ENCODE measurements at regions not wholly inside any gene's neighbourhood (a gene's known extent, or its start where the extent isn't known, plus 50 kb on each side); places are given as distances from the start of the nearest gene placed in this dataset.
A peak's percentile ranks its signal among the peaks of the same experiment; 100 is the strongest.

DNA sequence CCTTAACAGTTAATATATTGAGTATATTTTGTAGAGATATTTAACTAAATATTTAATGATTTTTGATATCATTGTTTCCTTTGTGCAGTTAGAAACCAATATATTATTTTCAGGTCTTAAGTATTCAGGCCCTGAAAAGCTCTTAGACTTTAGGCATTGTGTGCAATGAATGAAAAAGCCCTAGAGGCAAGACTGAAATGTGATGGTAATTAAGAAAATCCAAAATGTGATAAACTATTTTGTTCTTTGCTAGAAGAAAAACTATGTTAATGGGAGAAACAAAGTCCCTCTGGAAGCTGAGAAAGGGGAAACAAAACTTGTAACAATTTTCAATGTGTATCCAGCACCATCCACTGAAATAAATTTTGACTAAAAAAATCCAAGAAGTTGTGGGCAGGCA is 54.6 kb upstream of the SSR3 start:
- H3K27me3 ChIP-seq (ENCODE audit: insufficient read depth, low read length): no peaks in the 10 kb centered on the region
- H2AFZ ChIP-seq (ENCODE audit: low read length, unreplicated experiment): peak overlapping the region; percentile 86
- no peaks in the 10 kb centered on the region for H3K36me3 ChIP-seq (ENCODE audit: insufficient read depth, low read length)
- peaks cover 33% of the 10 kb centered on the region for H3K4me1 ChIP-seq (ENCODE audit: control insufficient read depth, insufficient read depth, low read length, unreplicated experiment)
- no peak overlapping the region for H3K4me3 ChIP-seq (ENCODE audit: low read depth, low read length)
- H3K79me2 ChIP-seq (ENCODE audit: control insufficient read depth, insufficient read depth, low read length, unreplicated experiment): no peaks in the 10 kb centered on the region
- H3K27ac ChIP-seq (ENCODE audit: low read depth, low read length): no peak overlapping the region

- Histone ChIP-seq H3K4me1 (ENCODE audit: control insufficient read depth, insufficient read depth, low read length, unreplicated experiment) (peaks cover 26% of the 10 kb centered on the region), H3K36me3 (ENCODE audit: insufficient read depth, low read length) (no peaks in the 10 kb centered on the region), H3K4me3 (ENCODE audit: low read depth, low read length) (no peak overlapping the region), H3K27ac (ENCODE audit: low read depth, low read length) (no peak overlapping the region), H3K27me3 (ENCODE audit: insufficient read depth, low read length) (no peaks in the 10 kb centered on the region), H3K79me2 (ENCODE audit: control insufficient read depth, insufficient read depth, low read length, unreplicated experiment) (no peaks in the 10 kb centered on the region), H2AFZ (ENCODE audit: low read length, unreplicated experiment) (peak overlapping the region; percentile 43)
Observed at GRCh38 chr3:156608601-156609514, 53.9 kb upstream of the SSR3 start.

DNA sequence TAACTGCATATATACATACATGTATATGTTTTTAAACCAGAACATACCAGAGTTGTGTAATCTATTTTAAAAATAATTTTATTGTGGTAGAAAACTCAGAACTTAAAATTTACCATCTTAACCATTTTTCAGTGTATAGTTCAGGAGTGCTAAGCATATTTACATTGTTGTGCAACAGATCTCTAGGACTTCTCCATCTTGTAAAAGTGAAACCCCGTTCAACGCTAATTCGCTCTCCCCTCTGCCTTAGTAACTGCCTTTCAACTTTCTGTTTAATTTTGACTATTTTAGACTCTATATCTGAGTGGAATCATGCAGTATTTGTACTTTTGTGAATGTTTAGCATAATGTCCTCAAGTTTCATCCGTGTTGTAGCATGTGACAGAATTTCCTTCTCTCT is 51.8 kb upstream of the SSR3 start:
- peak overlapping the region; percentile 89 for H3K27ac ChIP-seq (ENCODE audit: low read depth, low read length)
- H2AFZ ChIP-seq (ENCODE audit: low read length, unreplicated experiment): peak overlapping the region; percentile 89
- no peaks in the 10 kb centered on the region for H3K27me3 ChIP-seq (ENCODE audit: insufficient read depth, low read length)
- H3K4me1 ChIP-seq (ENCODE audit: control insufficient read depth, insufficient read depth, low read length, unreplicated experiment): peaks cover 34% of the 10 kb centered on the region
- no peaks in the 10 kb centered on the region for H3K36me3 ChIP-seq (ENCODE audit: insufficient read depth, low read length)
- peak overlapping the region; percentile 75 for H3K4me3 ChIP-seq (ENCODE audit: low read depth, low read length)
- no peaks in the 10 kb centered on the region for H3K79me2 ChIP-seq (ENCODE audit: control insufficient read depth, insufficient read depth, low read length, unreplicated experiment)

DNA sequence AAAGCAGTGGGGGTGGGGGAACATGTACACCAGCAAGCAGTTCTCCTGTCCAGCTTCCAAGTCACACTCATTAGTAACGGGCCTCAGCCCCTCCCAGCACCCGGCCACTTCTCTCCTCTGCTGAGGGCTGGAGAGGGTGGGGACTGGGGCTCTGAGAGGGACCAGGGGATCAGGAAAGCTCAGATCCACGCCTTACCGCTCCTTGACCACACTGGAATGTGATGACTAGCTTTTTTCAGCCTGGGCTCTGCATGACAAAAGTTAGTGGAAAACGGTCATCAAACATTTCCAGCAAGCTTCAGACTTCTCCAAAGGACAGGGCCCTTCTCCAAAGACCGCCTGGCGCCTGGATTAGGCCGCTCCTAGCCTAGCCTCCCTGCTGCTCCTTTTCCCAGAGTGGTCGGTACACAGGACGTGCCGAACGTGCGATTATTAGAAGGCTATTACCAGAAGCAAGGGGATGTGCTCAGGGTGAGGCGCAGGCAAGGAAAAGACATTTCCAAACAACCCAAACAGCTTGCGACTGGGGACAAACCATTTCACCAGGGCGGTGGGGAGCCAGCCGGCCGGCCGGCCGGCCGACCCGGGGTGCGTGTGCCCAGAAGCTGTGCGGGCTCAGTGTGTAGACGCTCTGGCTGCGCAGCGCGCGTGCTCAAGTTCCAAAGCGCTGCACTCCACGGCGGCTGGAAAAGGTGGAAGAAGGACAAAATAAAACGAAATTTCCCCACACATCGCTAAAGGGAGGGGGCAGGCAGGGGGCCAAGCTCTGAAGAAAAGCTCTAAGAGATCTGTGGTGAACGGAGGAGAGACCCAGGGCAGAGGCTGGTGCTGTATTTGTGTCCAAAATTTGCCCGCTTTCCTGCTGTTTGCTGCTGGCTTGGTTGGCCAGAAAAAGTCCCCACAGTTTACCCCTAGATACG is 51.0 kb upstream of the SSR3 start:
- H3K4me3 ChIP-seq (ENCODE audit: low read depth, low read length): peak overlapping the region; percentile 75
- H3K79me2 ChIP-seq (ENCODE audit: control insufficient read depth, insufficient read depth, low read length, unreplicated experiment): no peaks in the 10 kb centered on the region
- H3K4me1 ChIP-seq (ENCODE audit: control insufficient read depth, insufficient read depth, low read length, unreplicated experiment): peaks cover 34% of the 10 kb centered on the region
- H2AFZ ChIP-seq (ENCODE audit: low read length, unreplicated experiment): peak overlapping the region; percentile 92
- no peaks in the 10 kb centered on the region for H3K36me3 ChIP-seq (ENCODE audit: insufficient read depth, low read length)
- peak overlapping the region; percentile 89 for H3K27ac ChIP-seq (ENCODE audit: low read depth, low read length)
- no peaks in the 10 kb centered on the region for H3K27me3 ChIP-seq (ENCODE audit: insufficient read depth, low read length)

DNA sequence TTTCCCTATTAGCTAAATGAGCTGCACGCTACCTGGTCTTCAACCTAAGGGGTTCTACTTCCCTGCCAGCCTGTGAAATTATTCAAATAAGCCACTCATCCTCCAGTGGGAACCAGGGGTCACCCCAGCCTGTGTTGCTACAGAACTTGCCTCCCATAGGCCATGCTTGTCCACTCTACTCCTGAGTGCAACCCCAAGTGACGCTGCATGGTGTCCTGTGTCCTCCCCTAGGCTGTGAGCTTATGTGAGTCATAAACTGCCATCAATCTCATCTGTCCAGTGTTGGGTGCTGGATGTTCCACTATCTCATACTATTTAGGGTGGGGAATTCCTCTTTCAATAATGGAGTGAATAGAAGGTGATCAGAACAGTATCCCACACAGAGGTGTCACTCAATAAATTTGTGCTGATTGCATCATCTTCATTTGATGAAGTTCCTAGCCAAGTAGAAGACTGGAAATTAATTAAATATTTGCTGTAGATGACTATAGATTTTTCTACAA is 49.8 kb upstream of the SSR3 start:
- H3K4me1 ChIP-seq (ENCODE audit: control insufficient read depth, insufficient read depth, low read length, unreplicated experiment): peaks cover 29% of the 10 kb centered on the region
- H3K27ac ChIP-seq (ENCODE audit: low read depth, low read length): peak overlapping the region; percentile 89; the same call in 1 of the 2 replicates
- H3K27me3 ChIP-seq (ENCODE audit: insufficient read depth, low read length): no peaks in the 10 kb centered on the region
- no peaks in the 10 kb centered on the region for H3K79me2 ChIP-seq (ENCODE audit: control insufficient read depth, insufficient read depth, low read length, unreplicated experiment)
- H3K4me3 ChIP-seq (ENCODE audit: low read depth, low read length): no peak overlapping the region
- no peaks in the 10 kb centered on the region for H3K36me3 ChIP-seq (ENCODE audit: insufficient read depth, low read length)
- H2AFZ ChIP-seq (ENCODE audit: low read length, unreplicated experiment): peak overlapping the region; percentile 19

Data from ACC112 (cell line).